Tibial nerve (tissue), 3 donors: ENCODE measurements at regions not wholly inside any gene's neighbourhood (a gene's known extent, or its start where the extent isn't known, plus 50 kb on each side); places are given as distances from the start of the nearest gene placed in this dataset.

Experiments
- EP300 ChIP-seq, 2 donors: sonication (generic); formaldehyde crosslinking; IDR thresholded peaks; one replicate each; pipeline ENCODE4 v1.6.1; 2017; ENCODE audit warnings: antibody characterized with exemption in 2 of 2, mild to moderate bottlenecking in 1 of 2
- POLR2A ChIP-seq, 2 donors: fragments of 450-650 bp; IDR thresholded peaks; one replicate each; pipeline ENCODE4 v1.6.1; 2017; ENCODE audit warnings: antibody characterized with exemption in 2 of 2, mild to moderate bottlenecking in 2 of 2, moderate library complexity in 2 of 2

GRCh38 chr2:63668466-63668865 lies 79.7 kb downstream of the MDH1 start:
- TF ChIP-seq POLR2A (IDR thresholded peaks at IDR 0.05) (no peak), EP300 (IDR thresholded peaks at IDR 0.05) (no peak)
